ENCODE measurements at regions not wholly inside any gene's neighbourhood (a gene's known extent, or its start where the extent isn't known, plus 50 kb on each side); places are given as distances from the start of the nearest gene placed in this dataset.
"Not testable (repeated sequence)": the region's sequence is repeated elsewhere in the genome, so short reads cannot be mapped to it uniquely, and the experiment has no call there.

DNA sequence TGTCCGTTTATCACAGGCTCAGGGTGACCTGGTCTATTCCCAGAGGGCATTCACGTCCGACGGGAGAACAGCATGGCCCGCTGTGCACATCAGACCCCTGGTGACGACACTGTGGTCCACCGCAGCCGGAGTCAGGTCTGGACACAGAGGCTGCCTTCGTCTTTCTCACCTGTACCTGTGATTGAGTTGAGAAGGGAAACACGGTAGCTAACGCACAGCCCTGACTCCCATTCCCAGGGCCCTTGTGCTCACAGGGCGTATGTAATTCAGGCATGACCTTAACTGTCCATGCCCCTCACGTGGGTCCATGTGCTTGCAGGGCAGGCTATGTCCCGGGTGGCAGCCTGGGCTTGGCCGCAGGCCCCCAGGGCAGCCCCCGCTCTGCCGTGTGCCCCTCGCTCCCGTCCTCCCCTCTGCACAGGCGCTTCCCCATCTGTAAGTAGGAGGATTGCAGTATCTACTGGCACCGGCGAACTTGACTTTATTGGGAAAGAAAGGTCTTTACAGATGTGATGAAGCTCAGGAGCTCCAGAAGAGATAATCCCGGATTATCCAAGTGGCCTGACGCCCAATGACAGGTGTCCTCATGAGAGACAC, 221.3 kb upstream of the TCERG1L start:
- DNase-seq (ENCODE audit: low read depth) = no peak

DNA sequence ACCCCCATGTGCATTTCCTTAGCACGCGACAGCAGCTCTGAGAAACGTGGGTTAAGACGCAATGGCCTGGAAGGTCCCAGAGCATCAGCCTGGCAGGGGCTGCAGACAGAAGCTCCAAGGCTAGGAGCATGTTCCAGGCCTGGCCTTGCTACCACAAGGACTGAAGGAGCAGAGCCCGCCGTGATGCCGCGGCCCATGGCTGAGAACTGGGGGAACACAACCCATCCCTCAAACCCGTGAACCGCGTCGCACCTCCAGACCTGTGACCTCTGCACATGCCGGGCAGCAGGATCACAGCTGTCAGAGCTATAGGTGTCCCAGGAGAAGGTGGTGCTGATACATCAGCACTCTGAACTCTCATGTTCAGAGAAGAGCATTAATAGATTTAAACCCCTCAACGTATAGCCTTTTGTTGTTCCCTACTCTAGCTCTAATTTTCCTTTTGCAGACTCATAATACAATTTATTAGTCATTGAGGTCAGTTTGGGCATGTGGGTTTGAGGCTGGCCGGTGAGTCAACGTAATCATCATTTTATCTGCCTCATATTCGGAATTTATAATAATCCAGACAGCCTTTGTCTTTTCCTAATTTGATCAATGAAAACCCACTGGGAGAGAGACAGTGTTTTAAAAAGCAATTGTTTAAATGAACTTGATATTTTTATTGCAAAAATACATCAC, 222.5 kb upstream of the TCERG1L start:
- DNase-seq (ENCODE audit: low read depth) = no peak

DNA sequence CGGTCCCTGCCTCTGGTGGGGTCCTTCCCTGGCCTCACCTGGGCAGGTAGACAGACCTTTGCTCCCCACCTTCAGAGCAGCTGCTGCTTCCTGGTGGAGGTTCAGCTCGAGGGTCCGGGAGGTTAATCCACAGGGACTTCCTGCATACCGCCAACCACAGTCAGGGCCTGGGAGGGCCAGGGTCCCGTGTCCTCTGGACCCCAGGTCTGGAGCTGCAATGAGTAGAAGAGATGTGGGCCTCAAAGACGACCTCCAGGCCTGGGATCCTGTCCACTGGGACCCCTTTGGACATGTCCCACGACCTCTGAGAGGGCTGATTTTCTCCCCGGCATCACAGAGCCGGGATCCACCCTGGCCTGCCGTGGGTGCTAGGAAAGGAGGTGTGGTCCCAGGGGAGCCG, 223.3 kb upstream of the TCERG1L start:
- no peak for DNase-seq (ENCODE audit: low read depth)

DNA sequence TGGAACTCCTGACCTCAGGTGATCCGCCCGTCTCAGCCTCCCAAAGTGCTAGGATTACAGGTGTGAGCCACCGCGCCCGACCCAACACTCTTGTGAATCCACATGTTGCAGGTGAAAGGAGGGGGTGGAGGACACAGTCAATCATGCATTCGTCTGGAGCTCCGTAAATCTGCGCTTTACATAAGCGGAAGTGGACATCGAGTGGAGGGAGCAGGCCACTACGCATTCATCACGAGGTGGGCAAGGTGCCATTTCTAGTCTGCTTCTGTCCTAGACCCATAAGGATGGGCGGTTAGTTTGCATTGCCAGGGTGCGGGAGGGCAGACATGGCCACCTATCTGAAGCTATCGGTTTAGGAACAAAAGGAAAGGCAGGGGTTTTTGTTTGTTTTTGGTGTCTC, 225.2 kb upstream of the TCERG1L start:
- no peak for DNase-seq (ENCODE audit: low read depth)

DNA sequence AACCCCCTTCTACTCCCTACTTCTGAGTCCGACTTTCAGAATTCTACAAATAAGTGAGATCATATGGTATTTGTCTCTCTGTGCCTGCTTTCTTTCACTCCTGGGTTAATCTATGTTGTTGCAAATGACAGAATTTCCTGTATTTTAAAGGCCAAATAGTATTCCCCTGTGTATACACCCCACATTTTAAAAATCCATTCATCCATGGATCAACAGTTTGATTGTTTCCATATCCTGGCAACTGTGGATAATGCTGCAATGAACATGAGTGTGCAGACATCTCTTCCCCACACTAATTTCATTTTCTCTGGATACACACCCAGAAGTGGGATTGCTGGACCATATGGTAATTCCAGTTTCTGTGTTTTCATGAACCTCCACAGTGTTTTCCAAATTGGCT, 225.8 kb upstream of the TCERG1L start:
- DNase-seq (ENCODE audit: low read depth) = no peak

DNA sequence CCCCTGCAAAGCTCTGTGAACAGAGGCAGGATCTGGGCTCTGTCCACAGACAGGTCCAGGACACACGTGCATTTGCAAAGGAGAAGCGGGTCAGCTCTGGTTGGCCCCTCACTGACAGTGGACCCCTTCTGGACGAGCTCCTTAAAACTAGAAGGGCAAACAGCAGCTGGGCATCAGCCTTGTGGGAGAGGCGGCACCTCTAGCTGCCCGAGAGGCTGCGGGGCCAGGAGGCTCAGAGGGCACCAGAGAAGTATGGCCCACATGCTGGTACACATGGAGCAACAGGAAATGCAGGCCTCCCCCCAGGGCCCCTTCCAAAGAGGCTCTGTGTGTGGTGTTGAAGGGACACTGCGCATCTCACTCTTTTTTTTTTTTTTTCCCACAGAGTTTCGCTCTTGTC, 233.0 kb upstream of the TCERG1L start:
- no peak for DNase-seq (ENCODE audit: low read depth)

DNA sequence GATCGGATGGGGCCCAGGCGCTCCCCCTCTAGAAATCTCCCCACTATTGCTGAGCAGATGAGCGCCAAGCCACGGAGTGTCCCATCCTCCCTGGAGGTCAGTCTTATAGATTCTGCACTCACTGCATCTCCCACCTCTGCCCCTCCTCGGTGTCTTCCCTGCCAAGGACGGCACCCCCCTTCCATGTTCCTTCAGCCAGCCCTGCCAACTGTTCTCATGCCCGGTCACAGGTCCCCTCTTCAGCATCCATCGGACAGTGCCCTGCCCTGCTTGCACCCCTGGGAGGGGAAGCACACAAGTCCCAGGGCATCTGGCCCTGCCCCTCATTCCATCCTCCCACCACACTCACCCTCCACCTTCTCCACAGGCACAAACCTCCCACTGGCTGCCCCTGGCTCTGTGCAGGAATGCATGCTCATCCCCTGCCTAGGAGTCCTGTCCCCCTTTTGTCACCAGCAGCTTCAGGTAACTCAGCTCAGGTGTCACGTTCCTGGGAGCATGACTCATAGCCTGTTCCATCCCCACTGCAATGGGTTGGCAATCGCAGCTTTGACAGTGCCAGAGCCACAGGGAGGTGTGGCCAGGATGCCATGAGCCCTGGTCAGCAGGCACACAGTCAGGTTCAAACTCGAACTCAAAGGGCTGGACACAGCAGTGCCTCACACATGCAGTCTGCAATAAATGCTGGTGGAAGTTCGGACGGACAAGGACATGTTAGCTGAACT, 234.7 kb upstream of the TCERG1L start:
- DNase-seq (ENCODE audit: low read depth) = no peak

DNA sequence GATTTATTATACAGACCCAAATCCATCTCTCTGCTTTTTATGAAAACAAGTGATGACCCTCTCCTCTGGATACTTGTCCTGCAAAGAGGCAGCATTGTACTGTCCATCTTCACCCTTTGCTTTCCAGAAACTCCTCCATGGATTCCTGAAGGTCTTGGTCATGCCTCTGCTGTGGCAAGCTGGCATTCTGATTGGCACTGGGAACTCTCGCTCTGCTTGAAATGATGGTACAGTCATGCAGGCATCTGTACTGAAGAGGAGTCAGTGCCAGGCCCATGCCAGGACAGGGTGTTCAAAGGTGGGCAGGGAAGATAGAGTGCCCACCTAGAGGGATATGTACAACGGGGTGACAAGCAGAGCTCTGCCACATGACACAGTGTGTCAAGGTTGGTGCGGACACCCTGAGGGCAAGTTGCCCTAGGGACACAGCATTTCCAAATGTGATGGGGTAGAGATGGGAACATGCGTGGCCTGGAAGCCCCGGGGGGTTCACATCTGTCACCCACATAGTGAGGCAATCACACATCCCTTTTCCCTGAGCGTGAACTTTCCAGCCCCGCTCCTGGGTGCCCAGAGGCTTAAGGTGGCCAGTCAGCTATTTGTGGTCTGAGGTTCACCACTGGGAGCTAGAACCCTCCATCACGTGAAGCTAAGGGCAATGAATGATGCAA, 235.7 kb upstream of the TCERG1L start:
- DNase-seq (ENCODE audit: low read depth) = no peak

DNA sequence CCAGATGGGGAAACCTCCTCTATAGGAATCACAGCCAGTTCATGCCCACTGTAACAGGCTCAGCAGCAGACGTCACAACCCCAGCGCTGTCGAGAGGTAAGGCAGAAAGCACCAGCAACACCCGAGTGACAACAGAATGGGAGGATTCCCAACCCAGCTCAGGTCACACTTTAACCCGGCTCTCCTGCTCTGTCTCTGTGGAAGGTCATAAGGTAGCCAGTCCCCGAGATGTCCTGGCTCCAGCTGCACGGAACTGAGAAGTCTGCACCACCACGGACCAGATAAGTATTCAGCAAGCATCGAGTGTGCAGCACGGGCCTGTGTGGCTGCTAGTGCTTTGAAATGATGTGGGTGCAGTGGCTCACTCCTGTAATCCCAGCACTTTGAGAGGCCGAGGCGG, 236.7 kb upstream of the TCERG1L start:
- no peak for DNase-seq (ENCODE audit: low read depth)

DNA sequence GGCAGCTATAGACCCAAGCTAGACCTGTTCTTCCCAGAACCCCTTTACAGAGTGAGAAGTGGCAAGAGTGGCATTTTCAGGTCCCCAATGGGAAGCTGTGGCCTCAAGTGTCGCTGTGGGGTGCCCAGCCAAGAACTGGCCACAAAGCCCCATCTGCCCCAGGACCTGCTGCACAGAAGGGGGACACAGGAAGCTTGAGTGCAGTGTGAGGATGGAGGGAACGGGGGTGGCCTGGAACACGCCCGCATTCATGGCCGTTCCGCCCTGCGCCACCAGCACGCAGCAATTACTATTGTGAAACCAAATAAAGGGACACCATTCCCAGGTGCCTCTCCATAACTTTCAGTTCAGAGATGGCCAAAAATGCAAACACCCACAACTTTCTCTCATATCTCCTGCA, 237.6 kb upstream of the TCERG1L start:
- DNase-seq (ENCODE audit: low read depth) = no peak

DNA sequence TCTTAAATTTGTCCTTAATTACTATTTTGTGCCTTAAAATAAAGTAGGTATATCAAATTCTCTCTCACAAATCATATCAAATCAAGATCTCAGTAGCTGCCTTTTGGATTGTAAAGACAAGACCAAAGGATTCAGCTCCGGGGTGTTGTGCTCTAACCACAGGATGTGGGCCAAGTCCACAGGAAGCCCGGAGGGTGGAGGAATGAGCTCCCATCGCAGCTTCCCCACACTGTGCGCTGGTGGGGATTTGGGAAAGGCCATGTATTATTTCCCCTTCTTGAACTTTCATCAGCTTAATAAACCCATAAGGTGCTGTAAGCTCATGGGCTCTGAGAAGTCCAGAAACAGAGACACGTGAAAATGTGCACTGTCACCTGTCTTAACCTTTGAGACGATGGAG, 241.6 kb upstream of the TCERG1L start:
- no peak for DNase-seq (ENCODE audit: low read depth)

DNA sequence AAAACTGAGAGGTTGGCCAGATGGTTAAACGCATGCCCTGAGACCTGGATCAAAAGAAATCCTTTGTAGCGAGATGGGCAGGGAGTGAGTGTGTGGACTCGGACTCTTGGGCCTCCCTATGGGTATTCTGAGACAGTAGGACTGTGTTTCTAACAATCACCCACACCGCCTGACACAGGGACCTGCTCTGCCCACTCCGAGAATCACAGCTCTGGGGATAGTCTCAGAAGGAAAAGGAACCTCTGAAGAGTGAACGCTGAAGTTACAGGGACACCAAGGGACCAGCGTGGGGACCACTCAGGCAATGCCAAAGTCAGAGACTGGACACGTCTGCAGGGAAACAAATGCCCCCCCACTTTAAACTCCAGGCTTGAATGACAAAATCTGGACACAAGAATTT, 242.1 kb upstream of the TCERG1L start:
- DNase-seq (ENCODE audit: low read depth) = no peak

DNA sequence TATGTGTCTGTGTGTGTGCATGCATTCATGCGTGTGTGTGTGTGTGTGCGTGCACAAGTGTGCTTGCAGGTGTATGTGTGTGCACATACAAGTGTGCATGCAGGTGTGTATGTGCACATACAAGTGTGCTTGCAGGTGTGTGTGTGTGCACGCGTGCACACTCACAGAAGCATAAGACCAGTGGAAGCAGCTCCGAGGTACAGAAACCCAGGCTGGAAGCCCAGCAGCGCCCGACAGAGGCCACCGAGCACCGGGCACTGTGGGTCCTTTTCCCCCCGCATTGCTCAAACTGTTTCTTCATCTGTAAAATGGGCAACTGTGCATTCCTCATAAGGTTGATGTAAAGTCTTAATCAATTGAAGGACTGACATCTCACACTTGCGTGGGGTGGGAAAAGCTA, 243.3 kb upstream of the TCERG1L start:
- no peak for DNase-seq (ENCODE audit: low read depth)

DNA sequence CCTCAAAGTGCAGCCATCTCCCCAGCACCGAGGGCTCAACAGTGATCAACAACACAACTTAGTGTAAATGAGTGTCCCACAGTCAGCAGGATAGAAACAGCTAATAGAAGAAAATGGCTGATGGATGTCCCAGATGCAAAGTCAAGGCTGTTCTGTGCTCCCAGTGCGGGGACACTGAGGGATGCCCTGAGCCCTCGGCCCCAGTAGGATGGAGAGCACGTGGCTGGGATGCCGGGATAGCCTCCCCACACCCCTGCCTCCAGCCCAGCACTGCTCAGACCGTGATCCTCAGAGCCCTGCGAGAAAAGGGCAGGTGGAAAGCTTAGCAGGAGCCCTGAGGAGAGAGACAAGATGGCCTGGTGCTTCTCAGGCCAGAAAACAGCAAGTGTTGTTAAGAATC, 243.9 kb upstream of the TCERG1L start:
- no peak for DNase-seq (ENCODE audit: low read depth)

DNA sequence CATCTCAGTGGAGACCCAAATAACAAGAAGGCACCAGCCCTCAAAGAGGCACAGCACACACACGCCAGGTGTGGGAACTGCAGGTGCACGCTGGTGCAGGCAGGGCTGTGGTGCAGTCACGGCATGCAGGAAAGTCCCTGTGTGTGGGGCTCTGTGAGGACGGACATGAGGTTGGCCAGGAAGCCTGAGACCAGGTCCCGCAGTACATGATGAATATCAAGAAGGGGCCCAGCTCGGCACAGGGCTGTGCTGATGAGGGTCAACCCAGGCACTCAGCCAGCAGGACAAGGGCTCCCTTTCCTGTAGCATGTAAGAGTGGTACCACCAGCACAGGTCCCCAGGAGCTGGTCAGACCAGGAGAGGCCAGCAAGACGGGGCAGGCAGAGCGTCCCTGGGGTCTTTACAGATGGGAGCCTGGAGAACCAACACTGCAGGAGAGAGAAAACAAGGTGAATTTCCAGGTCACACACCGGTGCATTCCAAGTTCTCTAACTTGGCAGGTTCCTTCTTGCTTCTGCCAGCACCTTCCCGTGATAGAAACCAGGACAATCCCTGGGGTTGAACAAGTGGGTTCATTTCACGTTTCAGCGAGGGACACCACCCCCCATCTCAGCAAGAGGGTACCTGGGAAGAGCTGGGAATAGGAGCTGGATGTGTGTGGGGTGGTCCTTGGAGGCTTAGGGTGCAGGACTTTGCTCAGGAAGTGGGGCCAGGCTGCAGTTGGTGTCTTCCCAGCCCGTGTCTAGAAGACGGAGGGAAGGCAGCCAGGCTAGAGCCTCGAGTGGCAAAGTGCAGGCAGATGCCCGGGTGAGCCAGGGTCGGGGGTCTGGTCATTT, 244.8 kb upstream of the TCERG1L start:
- no peak for DNase-seq (ENCODE audit: low read depth)

DNA sequence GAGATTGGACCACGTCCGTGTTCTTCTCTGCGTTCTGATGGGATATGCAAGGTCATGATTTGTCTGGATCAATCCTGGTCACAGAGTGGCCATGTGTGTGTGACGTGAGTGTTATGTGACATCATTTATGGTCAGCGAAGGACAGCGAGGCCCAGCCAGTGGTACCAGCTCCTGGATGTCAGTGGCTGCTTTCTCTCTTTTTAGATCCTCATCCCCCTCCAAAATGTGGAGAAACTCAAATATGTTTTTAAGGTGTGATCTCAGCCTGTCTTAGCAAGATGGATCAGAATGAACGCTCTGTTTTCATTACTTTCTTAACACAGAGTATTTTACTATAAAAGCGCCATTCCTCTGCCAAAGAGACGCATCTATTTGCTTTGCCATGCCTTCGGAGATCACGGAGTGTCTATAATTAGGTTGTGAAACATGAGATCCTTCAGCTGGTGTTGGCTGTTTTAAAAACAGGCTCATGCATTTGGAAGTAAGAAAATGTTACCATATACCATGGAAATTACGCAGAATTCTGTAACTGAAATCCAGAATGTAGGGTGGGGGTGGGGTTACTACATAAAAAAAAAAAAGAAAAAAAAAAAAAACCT, 245.5 kb upstream of the TCERG1L start:
- DNase-seq (ENCODE audit: low read depth) = no peak

DNA sequence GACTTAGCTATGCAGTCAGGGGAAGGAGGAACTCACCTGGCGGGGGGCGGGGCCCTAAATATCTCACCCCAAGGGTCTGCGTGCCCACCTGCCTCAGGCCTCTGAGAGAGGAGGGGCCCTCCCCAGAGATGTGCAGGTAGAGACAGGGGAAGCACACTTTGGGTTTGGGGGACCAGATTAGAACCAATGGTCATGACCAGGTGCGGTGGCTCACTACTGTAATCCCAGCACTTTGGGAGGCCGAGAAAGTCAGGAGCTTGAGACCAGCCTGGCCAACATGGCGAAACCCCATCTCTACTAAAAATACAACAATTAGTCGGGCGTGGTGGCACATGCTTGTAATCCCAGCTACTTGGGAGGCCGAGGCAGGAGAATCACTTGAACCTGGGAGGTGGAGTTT, 246.4 kb upstream of the TCERG1L start:
- DNase-seq (ENCODE audit: low read depth) = not testable (repeated sequence)

DNA sequence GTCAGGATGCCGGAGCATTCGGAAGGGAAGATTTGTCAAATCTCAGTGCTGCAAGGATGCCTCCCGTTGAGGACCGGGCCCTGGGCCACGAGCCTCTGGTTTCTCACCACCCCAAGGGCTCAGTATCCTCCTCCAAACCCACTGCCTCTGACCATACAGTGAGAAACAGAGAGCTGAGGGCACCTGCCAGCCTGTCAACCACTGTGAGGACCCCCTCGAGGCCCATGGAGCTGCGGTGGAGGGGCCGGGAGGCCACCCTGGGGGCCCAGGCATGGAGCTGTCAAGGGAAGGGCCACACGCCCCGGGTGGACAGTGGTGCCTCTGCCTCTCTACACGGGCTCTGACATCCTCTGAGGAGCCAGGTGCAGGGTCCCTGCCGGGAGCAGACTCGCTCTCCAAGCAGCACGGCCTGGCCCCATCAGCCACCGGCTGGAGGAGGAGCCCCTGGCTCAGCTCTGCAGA, 248.0 kb upstream of the TCERG1L start:
- DNase-seq (ENCODE audit: low read depth) = no peak

DNA sequence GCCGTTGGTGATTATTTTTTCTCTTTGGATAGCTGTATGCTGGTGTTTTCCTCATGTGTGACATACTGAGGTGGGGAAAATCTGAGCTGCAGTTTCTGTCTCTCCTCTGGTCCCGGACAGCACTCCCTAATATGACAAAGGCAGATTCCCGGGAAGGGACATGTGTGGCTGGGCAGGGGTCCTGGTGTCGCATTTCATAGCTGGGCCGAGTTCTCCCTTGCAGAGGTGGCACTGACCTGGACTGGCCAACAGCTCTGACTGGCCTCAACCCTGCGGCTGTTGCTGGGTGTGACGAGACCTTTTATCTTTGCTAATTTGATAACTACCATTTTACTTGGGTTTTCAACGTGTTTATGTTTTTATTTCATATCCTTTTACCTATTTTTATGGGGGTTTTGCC, 248.6 kb upstream of the TCERG1L start:
- DNase-seq (ENCODE audit: low read depth) = no peak

DNA sequence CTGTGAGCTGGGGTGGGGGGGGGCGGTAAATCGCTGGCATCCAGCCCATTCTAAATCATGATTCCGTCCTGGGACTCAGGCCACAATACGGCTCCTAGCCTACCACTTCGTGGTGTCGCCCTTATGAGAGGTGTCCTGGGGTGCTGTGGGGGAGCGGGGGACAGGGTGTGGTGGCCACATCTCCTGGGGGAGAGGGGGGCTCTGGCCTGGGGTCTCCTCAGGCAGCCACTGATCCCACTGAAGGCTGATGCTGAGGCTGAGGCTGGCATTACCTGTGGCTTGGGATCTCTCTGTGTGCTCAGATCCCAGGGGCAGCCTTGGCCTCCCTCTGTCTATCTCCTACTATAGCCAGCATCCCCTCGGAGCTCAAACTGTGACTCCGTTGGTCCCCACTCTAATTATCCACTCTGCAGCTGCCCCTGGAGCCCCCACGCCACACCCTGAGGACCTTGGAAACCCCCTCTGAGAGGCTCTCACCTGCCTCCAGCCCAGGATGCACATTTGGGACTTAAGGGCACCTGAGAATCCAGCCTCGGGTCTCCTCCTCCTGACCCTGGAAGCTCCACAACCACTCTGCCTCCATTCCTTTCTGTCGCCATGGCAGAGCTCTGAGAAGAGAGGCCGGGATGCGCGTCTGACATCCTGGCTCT, 249.3 kb upstream of the TCERG1L start:
- no peak for DNase-seq (ENCODE audit: low read depth)

DNA sequence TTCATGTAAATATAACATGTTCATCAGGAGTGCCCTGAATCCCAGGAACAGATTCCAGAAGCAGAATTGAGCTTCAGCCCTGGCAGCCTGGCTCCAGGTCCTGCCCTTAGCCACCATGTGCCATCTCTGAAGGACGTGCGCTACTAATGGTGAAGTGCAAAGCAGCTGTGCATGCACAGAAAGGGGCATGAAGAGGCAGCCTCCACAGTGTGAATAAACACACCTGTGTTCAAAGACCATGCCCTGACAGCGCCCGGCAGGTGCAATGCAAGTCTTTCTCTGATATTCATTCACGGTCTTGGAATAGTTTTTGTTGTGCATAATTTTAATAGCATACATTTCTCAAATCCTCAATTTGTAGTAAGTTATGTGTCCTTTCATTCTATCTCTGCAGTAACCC, 250.4 kb upstream of the TCERG1L start:
- no peak for DNase-seq (ENCODE audit: low read depth)

All from non-pigmented ciliary epithelial cell (primary cell).